Erythroblast (primary cell): ENCODE measurements at regions not wholly inside any gene's neighbourhood (a gene's known extent, or its start where the extent isn't known, plus 50 kb on each side); places are given as distances from the start of the nearest gene placed in this dataset.

Experiments used
- GATA1 ChIP-seq: IDR thresholded peaks from 2 replicates; pipeline ENCODE4 v1.6.1; 2011; ENCODE audit warnings: low read depth, mild to moderate bottlenecking, control low read depth, low read length, moderate library complexity
- POLR2A ChIP-seq: IDR thresholded peaks from 2 replicates; pipeline ENCODE4 v1.6.1; 2011; ENCODE audit warnings: mild to moderate bottlenecking, low read length

DNA sequence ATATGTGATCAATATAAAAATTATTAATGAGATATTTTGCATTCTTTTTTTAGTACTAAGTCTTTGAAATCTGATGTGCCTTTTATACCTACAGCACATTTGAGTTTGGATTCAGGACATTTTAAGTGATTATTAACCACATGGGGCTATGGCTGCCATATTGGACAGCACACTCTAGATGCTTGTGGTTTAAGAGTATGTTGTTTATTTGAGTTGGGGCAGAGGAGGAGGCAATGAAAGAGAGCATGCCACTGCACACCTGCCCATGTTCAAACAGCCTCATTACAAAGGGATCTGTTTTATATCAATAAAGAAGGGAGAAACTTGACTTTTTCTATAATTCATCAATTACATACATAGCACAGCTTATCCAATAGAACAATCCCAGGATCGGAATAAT lies 99.4 kb upstream of the EDEM3 start:
- TF ChIP-seq GATA1 (no peak), POLR2A (no peak)
